ENCODE measurements at regions not wholly inside any gene's neighbourhood (a gene's known extent, or its start where the extent isn't known, plus 50 kb on each side); places are given as distances from the start of the nearest gene placed in this dataset.

DNA sequence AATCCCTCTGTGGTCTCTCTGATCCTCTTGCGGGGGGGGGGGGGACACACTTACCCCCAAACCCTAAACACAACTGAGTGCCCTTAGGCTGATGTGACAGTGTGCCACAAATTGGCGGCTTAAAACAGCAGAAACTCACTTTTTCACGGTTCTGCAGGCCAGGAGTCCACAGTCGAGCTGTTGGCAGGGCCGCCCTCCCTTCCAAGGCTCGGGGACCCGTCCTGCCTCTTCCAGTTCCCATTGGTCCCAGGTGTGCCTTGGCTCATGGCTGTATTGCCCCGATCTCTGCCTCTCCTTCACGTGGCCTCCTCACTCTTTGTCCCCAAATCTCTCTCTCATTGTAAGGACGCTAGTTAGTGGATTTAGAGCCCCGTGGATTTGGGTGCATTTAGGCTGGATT lies 199.9 kb upstream of the CIBAR2 start:
- WGBS, 2 experiments (ENCODE audit: insufficient coverage in 1 of 2, insufficient read length in 1 of 2) = 77 to 80% methylated on average over 8 to 11 of the region's 11 CpGs
- TF ChIP-seq, protein P1, sequence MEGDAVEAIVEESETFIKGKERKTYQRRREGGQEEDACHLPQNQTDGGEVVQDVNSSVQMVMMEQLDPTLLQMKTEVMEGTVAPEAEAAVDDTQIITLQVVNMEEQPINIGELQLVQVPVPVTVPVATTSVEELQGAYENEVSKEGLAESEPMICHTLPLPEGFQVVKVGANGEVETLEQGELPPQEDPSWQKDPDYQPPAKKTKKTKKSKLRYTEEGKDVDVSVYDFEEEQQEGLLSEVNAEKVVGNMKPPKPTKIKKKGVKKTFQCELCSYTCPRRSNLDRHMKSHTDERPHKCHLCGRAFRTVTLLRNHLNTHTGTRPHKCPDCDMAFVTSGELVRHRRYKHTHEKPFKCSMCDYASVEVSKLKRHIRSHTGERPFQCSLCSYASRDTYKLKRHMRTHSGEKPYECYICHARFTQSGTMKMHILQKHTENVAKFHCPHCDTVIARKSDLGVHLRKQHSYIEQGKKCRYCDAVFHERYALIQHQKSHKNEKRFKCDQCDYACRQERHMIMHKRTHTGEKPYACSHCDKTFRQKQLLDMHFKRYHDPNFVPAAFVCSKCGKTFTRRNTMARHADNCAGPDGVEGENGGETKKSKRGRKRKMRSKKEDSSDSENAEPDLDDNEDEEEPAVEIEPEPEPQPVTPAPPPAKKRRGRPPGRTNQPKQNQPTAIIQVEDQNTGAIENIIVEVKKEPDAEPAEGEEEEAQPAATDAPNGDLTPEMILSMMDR (conservative IDR thresholded peaks at IDR 0.05) = no peak
- H3K36me3 Mint-ChIP-seq (ENCODE audit: low read depth) = no peaks in the 10 kb centered on the region
- H3K27me3 ChIP-seq (ENCODE audit: control insufficient read depth, insufficient read depth, low read length, poor library complexity, severe bottlenecking) = no peaks in the 10 kb centered on the region
- H3K4me3 ChIP-seq (ENCODE audit: low read length) = no peak overlapping the region
- peaks cover 34% of the 10 kb centered on the region for H3K4me1 ChIP-seq (ENCODE audit: control insufficient read depth, insufficient read depth, low read length)
- peaks cover 47% of the 10 kb centered on the region for H3K4me1 Mint-ChIP-seq
- no peak overlapping the region for H3K4me3 Mint-ChIP-seq
- H3K27ac Mint-ChIP-seq = no peak overlapping the region
- H3K9ac ChIP-seq (ENCODE audit: extremely low read depth, low read length, poor library complexity, severe bottlenecking) = no peak overlapping the region
- H3K9me3 ChIP-seq (ENCODE audit: control insufficient read depth, low read length) = no peaks in the 10 kb centered on the region
- H3K27ac ChIP-seq (ENCODE audit: low read depth, low read length) = no peak overlapping the region
- H3K36me3 ChIP-seq (ENCODE audit: control insufficient read depth, insufficient read depth, low read length) = no peaks in the 10 kb centered on the region
- no peak for DNase-seq
- H3K9me3 Mint-ChIP-seq = peaks cover 4% of the 10 kb centered on the region
- no peaks in the 10 kb centered on the region for H3K27me3 Mint-ChIP-seq (ENCODE audit: insufficient read depth)

DNA sequence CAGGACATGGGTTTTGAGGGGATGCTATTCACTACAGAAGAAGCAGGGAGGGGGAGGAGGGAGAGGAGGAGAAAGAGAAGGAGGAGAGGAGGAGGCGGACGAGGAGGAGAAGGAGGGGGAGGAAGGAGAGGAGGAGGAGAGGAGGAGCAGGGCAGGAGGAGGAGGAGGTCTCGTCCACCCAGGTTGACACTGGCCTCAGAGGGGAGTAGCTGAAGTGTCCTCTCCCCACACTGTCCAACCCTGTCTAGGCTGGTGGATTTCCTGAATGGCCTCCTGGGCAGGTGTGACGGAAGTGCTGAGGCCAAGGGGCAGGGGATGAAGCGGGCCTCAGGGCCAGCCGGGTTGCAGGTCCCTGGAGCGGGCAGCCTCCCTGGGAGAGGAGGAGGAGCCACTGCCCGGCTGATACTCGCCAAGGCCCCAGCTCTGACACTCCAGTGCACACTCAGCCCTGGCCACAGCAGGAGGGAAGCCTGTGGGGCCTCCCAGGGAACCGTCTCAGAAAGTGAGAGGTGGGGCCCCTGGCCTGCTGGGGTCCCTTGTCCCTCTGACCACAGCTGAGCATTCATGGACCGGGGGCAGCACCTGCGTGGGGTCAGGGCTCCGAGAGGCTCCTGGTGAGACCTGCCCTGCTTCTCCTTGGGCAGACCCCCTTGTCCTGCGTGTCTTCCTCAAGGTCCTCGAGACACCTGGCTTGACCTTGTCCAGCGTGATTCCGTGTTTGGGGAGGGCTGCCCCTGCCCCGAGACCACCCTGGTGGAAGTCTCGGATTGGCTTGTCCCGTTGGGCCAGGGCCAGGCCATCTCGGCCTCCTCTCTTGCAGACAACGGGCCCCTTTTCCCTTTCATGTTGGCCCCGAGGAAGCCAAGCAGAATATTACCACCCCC lies 200.6 kb upstream of the CIBAR2 start:
- Mint-ChIP-seq H3K9me3 (no peaks in the 10 kb centered on the region), H3K27me3 (ENCODE audit: insufficient read depth) (no peaks in the 10 kb centered on the region), H3K4me1 (peaks cover 41% of the 10 kb centered on the region), H3K27ac (no peak overlapping the region), H3K4me3 (no peak overlapping the region), H3K36me3 (ENCODE audit: low read depth) (no peaks in the 10 kb centered on the region)
- TF ChIP-seq, protein P1 (conservative IDR thresholded peaks at IDR 0.05) = no peak
- no peak overlapping the region for H3K27ac ChIP-seq (ENCODE audit: low read depth, low read length)
- WGBS, 2 experiments (ENCODE audit: insufficient coverage in 1 of 2, insufficient read length in 1 of 2) = 41 to 64% methylated on average over 11 to 23 of the region's 23 CpGs
- no peaks in the 10 kb centered on the region for H3K36me3 ChIP-seq (ENCODE audit: control insufficient read depth, insufficient read depth, low read length)
- peaks cover 28% of the 10 kb centered on the region for H3K4me1 ChIP-seq (ENCODE audit: control insufficient read depth, insufficient read depth, low read length)
- no peak overlapping the region for H3K4me3 ChIP-seq (ENCODE audit: low read length)
- no peaks in the 10 kb centered on the region for H3K9me3 ChIP-seq (ENCODE audit: control insufficient read depth, low read length)
- DNase-seq = peak; percentile 76
- no peak overlapping the region for H3K9ac ChIP-seq (ENCODE audit: extremely low read depth, low read length, poor library complexity, severe bottlenecking)
- H3K27me3 ChIP-seq (ENCODE audit: control insufficient read depth, insufficient read depth, low read length, poor library complexity, severe bottlenecking) = no peaks in the 10 kb centered on the region

DNA sequence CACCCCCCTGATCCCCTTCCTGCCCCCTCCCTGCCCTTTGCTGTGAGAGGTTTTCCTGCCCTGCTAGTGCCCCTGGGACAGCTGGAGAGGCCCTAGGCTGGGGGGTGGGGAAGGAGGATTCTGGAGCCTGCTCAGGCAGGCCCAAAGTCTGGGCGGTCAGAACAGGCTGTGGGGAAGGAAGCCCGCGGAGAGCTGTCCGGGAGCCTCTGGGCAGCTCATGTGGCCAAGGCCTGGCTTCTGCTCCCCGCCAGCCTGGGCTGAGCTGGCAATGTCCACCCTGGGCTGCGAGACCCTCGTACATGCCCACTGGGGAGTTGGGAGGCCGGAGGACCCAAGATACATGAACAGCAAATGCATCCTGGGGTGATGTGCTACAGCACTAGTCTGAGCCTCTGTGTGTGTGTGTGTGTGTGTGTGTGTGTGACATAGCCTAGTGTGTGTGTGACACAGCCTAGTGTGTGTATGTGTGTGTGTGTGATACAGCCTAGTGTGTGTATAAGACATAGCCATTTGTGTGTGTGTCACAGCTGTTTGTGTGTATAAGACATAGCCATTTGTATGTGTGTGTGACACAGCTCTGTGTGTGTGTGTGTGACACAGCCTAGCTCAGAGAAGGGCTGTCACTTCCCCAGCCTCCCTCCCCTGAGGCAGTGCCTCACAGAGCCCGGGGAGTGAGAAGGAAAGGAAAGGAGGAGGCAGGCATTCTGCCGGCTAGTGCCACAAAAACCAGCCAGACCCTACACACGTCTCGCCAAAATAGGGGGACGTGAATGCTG lies 201.4 kb upstream of the CIBAR2 start:
- Histone ChIP-seq H3K4me1 (ENCODE audit: control insufficient read depth, insufficient read depth, low read length) (peaks cover 23% of the 10 kb centered on the region), H3K27me3 (ENCODE audit: control insufficient read depth, insufficient read depth, low read length, poor library complexity, severe bottlenecking) (no peaks in the 10 kb centered on the region), H3K27ac (ENCODE audit: low read depth, low read length) (peak overlapping the region; percentile 6), H3K9ac (ENCODE audit: extremely low read depth, low read length, poor library complexity, severe bottlenecking) (no peak overlapping the region), H3K9me3 (ENCODE audit: control insufficient read depth, low read length) (no peaks in the 10 kb centered on the region), H3K36me3 (ENCODE audit: control insufficient read depth, insufficient read depth, low read length) (no peaks in the 10 kb centered on the region), H3K4me3 (ENCODE audit: low read length) (no peak overlapping the region)
- H3K27me3 Mint-ChIP-seq (ENCODE audit: insufficient read depth) = no peaks in the 10 kb centered on the region
- TF ChIP-seq, protein P1 (conservative IDR thresholded peaks at IDR 0.05) = no peak
- no peaks in the 10 kb centered on the region for H3K36me3 Mint-ChIP-seq (ENCODE audit: low read depth)
- H3K4me3 Mint-ChIP-seq = no peak overlapping the region
- peak overlapping the region; percentile 52 for H3K27ac Mint-ChIP-seq
- WGBS, 2 experiments (ENCODE audit: insufficient coverage in 1 of 2, insufficient read length in 1 of 2) = 75 to 82% methylated on average over 5 to 13 of the region's 13 CpGs
- peaks cover 32% of the 10 kb centered on the region for H3K4me1 Mint-ChIP-seq
- no peak for DNase-seq
- no peaks in the 10 kb centered on the region for H3K9me3 Mint-ChIP-seq

All from endodermal cell (in vitro differentiated cells).